ENCODE measurements at regions not wholly inside any gene's neighbourhood (a gene's known extent, or its start where the extent isn't known, plus 50 kb on each side); places are given as distances from the start of the nearest gene placed in this dataset.
A peak's percentile ranks its signal among the peaks of the same experiment; 100 is the strongest.

DNA sequence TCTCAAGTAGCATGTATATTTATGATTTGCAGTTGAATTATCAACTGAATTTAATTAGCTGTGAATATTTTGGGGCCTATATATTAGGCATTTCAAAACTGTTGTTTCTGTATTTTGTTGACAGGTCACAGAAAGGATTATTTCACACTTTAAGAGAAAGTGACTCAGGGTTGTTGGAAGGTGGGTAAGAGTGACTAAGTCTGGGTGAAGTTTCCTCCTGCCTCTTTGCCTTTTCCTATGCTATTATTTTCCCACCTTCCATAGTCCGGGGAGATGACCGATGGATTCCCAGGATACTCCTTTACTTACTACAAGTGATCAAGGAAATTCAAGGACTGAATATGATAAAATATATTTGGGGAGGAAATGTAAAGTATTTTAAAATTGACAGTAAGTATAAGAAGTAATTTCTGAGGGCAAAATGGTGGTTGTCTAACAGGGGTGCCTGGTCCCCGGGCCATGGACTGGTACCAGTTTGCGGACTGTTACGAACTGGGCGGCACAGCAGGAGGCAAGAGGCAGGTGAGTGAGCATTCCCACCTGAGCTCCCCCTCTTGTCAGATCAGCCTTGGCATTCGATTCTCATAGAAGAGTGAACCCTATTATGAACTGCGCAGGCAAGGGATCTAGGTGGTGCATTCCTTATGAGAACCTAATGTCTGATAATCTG, 175.5 kb upstream of the GPRIN3 start:
- no peak for TF ChIP-seq POLR2A (IDR thresholded peaks at IDR 0.05)
- TF ChIP-seq, protein P1, sequence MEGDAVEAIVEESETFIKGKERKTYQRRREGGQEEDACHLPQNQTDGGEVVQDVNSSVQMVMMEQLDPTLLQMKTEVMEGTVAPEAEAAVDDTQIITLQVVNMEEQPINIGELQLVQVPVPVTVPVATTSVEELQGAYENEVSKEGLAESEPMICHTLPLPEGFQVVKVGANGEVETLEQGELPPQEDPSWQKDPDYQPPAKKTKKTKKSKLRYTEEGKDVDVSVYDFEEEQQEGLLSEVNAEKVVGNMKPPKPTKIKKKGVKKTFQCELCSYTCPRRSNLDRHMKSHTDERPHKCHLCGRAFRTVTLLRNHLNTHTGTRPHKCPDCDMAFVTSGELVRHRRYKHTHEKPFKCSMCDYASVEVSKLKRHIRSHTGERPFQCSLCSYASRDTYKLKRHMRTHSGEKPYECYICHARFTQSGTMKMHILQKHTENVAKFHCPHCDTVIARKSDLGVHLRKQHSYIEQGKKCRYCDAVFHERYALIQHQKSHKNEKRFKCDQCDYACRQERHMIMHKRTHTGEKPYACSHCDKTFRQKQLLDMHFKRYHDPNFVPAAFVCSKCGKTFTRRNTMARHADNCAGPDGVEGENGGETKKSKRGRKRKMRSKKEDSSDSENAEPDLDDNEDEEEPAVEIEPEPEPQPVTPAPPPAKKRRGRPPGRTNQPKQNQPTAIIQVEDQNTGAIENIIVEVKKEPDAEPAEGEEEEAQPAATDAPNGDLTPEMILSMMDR (IDR thresholded peaks at IDR 0.05), result no peak
- no peak overlapping the region for H3K4me3 ChIP-seq
- no peak overlapping the region for H3K27ac ChIP-seq

DNA sequence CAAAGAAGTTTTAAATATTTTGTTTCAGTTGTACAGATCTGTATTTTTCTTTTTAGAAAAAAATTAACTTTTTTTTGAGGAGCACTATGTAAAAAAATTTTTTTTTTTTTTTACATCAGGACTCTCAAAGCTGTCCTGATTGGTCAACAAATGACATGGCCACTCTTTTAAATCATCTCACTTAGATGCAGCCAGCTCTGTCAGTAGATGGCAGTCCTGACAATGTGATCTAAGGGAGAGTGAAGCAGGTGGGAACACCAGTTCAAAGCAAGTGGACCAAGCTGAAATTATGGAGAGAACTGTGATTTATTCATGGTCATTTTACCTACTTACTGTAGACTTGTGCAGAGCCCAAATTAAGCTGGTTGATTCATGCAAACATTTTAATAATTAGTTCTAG, 174.7 kb upstream of the GPRIN3 start:
- no peak overlapping the region for H3K4me3 ChIP-seq
- no peaks in the 10 kb centered on the region for H3K4me1 ChIP-seq
- DNase-seq, result no peak
- H3K27ac ChIP-seq, result no peak overlapping the region
- H3K9me3 ChIP-seq, result no peaks in the 10 kb centered on the region
- H3K27me3 ChIP-seq, result no peaks in the 10 kb centered on the region
- H3K36me3 ChIP-seq, result no peaks in the 10 kb centered on the region
- TF ChIP-seq, protein P1 (IDR thresholded peaks at IDR 0.05), result peak in 3 of 6 experiments; percentile 39 to 48 (median 45)
- TF ChIP-seq POLR2A (IDR thresholded peaks at IDR 0.05), result no peak

More for the DNA sequence above, 175.5 kb upstream of the GPRIN3 start:
- no peak for DNase-seq
- no peaks in the 10 kb centered on the region for H3K9me3 ChIP-seq
- H3K27me3 ChIP-seq, result no peaks in the 10 kb centered on the region
- H3K4me1 ChIP-seq, result no peaks in the 10 kb centered on the region
- H3K36me3 ChIP-seq, result no peaks in the 10 kb centered on the region

DNA sequence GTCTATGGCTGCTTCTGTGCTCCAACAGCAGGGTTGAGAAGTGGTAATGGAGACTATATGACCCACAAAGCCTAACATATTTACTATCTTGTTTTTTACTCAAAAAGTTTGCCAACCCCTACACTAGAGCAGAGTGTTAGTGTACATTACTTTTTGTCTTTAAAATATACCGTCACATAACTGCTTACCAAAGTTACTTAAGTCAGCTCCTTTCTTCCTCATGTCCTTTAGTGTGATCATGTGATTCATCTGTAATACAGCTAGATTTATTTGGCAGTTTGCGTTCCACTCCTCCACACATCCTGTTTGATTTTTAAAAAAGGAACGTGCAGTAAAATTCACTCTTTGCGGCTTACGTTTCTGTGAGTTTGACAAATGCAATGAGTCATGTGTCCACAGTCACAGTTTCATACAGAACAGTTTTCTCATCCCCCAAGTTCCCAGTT, 162.4 kb upstream of the GPRIN3 start:
- no peak for DNase-seq
- H3K4me3 ChIP-seq, result no peak overlapping the region
- H3K9me3 ChIP-seq, result no peaks in the 10 kb centered on the region
- H3K27me3 ChIP-seq, result no peaks in the 10 kb centered on the region
- H3K4me1 ChIP-seq, result peaks cover 0 to 5% (median 0%) of the 10 kb centered on the region in 4 donors
- H3K27ac ChIP-seq, result peak overlapping the region in 1 of 4 donors; percentile 5
- no peak for TF ChIP-seq POLR2A (IDR thresholded peaks at IDR 0.05)
- TF ChIP-seq, protein P1 (IDR thresholded peaks at IDR 0.05), result no peak
- no peaks in the 10 kb centered on the region for H3K36me3 ChIP-seq

DNA sequence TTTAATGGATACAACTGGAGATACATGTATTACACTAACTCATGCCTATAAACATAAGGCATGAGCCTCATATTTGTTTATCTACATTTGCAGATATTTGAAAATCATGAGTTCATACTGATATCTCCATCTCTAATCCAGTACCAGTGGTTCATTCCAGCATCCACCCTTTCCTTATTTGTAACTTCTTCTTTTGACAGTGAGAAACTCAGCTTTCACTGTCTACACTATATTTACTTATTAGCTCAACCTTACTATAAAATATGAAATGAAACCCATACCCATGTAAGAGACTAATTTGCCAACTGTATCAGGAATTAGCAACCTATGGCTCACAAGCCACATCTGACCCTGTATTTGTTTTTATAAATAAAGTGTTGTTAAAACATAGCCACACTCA, 161.9 kb upstream of the GPRIN3 start:
- no peak for TF ChIP-seq POLR2A (IDR thresholded peaks at IDR 0.05)
- TF ChIP-seq, protein P1 (IDR thresholded peaks at IDR 0.05), result no peak
- Histone ChIP-seq H3K4me3 (no peak overlapping the region), H3K36me3 (no peaks in the 10 kb centered on the region), H3K27me3 (no peaks in the 10 kb centered on the region), H3K9me3 (no peaks in the 10 kb centered on the region), H3K27ac (peak overlapping the region in 1 of 4 donors; percentile 5), H3K4me1 (peaks cover 0 to 5% (median 0%) of the 10 kb centered on the region in 4 donors)
- no peak for DNase-seq

DNA sequence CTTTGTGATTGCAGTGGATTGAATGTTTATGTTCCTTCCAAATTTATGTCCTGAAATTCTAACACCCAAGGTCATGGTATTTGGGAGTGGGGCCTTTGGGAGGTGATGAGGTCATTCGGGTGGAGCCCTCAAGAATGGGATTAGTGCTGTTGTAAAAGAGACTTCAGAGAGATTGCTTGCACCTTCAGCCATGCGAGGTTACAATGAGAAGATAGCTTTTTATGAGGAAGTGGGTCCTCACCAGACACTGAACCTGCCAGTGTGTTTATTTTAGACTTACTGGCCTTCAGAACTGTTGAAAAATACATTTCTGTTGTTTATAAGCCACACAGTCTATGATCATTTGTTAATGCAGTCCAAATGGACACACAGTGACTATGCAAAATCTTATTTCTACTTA, 161.0 kb upstream of the GPRIN3 start:
- no peaks in the 10 kb centered on the region for H3K27me3 ChIP-seq
- H3K4me3 ChIP-seq, result no peak overlapping the region
- H3K9me3 ChIP-seq, result no peaks in the 10 kb centered on the region
- TF ChIP-seq POLR2A (IDR thresholded peaks at IDR 0.05), result no peak
- TF ChIP-seq, protein P1 (IDR thresholded peaks at IDR 0.05), result no peak
- H3K4me1 ChIP-seq, result peaks cover 0 to 5% (median 0%) of the 10 kb centered on the region in 4 donors
- no peak overlapping the region for H3K27ac ChIP-seq
- H3K36me3 ChIP-seq, result no peaks in the 10 kb centered on the region
- DNase-seq, result no peak
